Liver (tissue), 8 donors: ENCODE measurements at regions not wholly inside any gene's neighbourhood (a gene's known extent, or its start where the extent isn't known, plus 50 kb on each side); places are given as distances from the start of the nearest gene placed in this dataset.

Experiments
- DNase-seq: peaks from one replicate; pipeline ENCODE4 v3.0.0-alpha.2; 2017; ENCODE audit warnings: low spot score
- H3K27ac ChIP-seq, 2 donors: one replicate each; pipeline ENCODE4 v1.7.0; 2013; ENCODE audit warnings: inconsistent platforms in 2 of 2, low read length in 2 of 2, control low read depth in 1 of 2, low read depth in 1 of 2, mild to moderate bottlenecking in 1 of 2
- H3K27me3 ChIP-seq, 4 donors: one replicate each; pipeline versions ENCODE4 v1.6.1 to v1.7.0; 2013; ENCODE audit warnings: low read length in 3 of 4, inconsistent platforms in 1 of 4, mild to moderate bottlenecking in 1 of 4, moderate library complexity in 1 of 4; ENCODE audit not compliant: control insufficient read depth in 4 of 4, insufficient read depth in 4 of 4
- H3K36me3 ChIP-seq, 4 donors: one replicate each; pipeline versions ENCODE4 v1.6.1 to v1.7.0; 2013; ENCODE audit warnings: low read length in 3 of 4, mild to moderate bottlenecking in 3 of 4, low read depth in 1 of 4, moderate library complexity in 1 of 4; ENCODE audit not compliant: control insufficient read depth in 4 of 4, insufficient read depth in 3 of 4
- H3K4me1 ChIP-seq, 4 donors: one replicate each; pipeline versions ENCODE4 v1.6.1 to v1.7.0; 2013; ENCODE audit warnings: low read length in 3 of 4, mild to moderate bottlenecking in 3 of 4, moderate library complexity in 1 of 4; ENCODE audit not compliant: control insufficient read depth in 4 of 4, insufficient read depth in 4 of 4
- H3K4me3 ChIP-seq, 3 donors: one replicate each; pipeline versions ENCODE4 v1.6.1 to v1.7.0; 2013; ENCODE audit warnings: low read length in 3 of 3, control low read depth in 1 of 3, low read depth in 1 of 3, mild to moderate bottlenecking in 1 of 3
- H3K9ac ChIP-seq, 2 donors: one replicate each; pipeline ENCODE4 v1.7.0; 2013; ENCODE audit warnings: low read length in 2 of 2, mild to moderate bottlenecking in 2 of 2, moderate library complexity in 2 of 2, control low read depth in 1 of 2, low read depth in 1 of 2
- H3K9me3 ChIP-seq, 4 donors: one replicate each; pipeline versions ENCODE4 v1.6.1 to v1.7.0; 2013; ENCODE audit warnings: low read length in 3 of 4; ENCODE audit not compliant: control insufficient read depth in 4 of 4
- ATF3 ChIP-seq: IDR thresholded peaks from 2 replicates; pipeline ENCODE4 v1.6.1; 2016; ENCODE audit warnings: antibody characterized with exemption
- CTCF ChIP-seq: fragments of 150-350 bp; IDR thresholded peaks from 2 replicates; pipeline ENCODE4 v1.5.1; 2017; ENCODE audit warnings: improper control_type of control experiment, low read depth, low read length; ENCODE audit not compliant: missing input control
- EGR1 ChIP-seq, 2 donors: IDR thresholded peaks; 2 replicates each; pipeline ENCODE4 v1.6.1; 2016 to 2018; ENCODE audit warnings: antibody characterized with exemption in 2 of 2, low read depth in 2 of 2
- FOXA1 ChIP-seq: IDR thresholded peaks from 2 replicates; pipeline ENCODE4 v1.6.1; 2016; ENCODE audit warnings: antibody characterized with exemption
- FOXA2 ChIP-seq: IDR thresholded peaks from 2 replicates; pipeline ENCODE4 v1.6.1; 2016; ENCODE audit warnings: antibody characterized with exemption
- GABPA ChIP-seq, 2 donors: IDR thresholded peaks in 1 of 2; conservative IDR thresholded peaks in 1 of 2; 2 replicates each; pipeline ENCODE4 v1.6.1; 2016; ENCODE audit warnings: antibody characterized with exemption in 2 of 2, mild to moderate bottlenecking in 1 of 2, moderate library complexity in 1 of 2
- HNF4A ChIP-seq, 2 donors: conservative IDR thresholded peaks; 2 replicates each; pipeline ENCODE4 v1.6.1; 2016; ENCODE audit warnings: antibody characterized with exemption in 2 of 2, mild to moderate bottlenecking in 2 of 2
- HNF4G ChIP-seq: IDR thresholded peaks from 2 replicates; pipeline ENCODE4 v1.6.1; 2016; ENCODE audit warnings: antibody characterized with exemption
- JUND ChIP-seq, 2 donors: IDR thresholded peaks; 2 replicates each; pipeline ENCODE4 v1.6.1; 2016; ENCODE audit warnings: antibody characterized with exemption in 2 of 2
- MAX ChIP-seq: IDR thresholded peaks from 2 replicates; pipeline ENCODE4 v1.6.1; 2016; ENCODE audit warnings: antibody characterized with exemption
- NR2F2 ChIP-seq: IDR thresholded peaks from 2 replicates; pipeline ENCODE4 v1.6.1; 2016; ENCODE audit warnings: antibody characterized with exemption
- RAD21 ChIP-seq, 2 donors: IDR thresholded peaks; 2 replicates each; pipeline ENCODE4 v1.6.1; 2016; ENCODE audit warnings: antibody characterized with exemption in 2 of 2, mild to moderate bottlenecking in 2 of 2
- REST ChIP-seq: IDR thresholded peaks from 2 replicates; pipeline ENCODE4 v1.6.1; 2016; ENCODE audit warnings: antibody characterized with exemption, mild to moderate bottlenecking
- RXRA ChIP-seq, 2 donors: IDR thresholded peaks; 2 replicates each; pipeline ENCODE4 v1.6.1; 2017 to 2018; ENCODE audit warnings: antibody characterized with exemption in 2 of 2, mild to moderate bottlenecking in 1 of 2
- SP1 ChIP-seq: IDR thresholded peaks from 2 replicates; pipeline ENCODE4 v1.6.1; 2018; ENCODE audit warnings: antibody characterized with exemption, mild to moderate bottlenecking
- YY1 ChIP-seq: IDR thresholded peaks from 2 replicates; pipeline ENCODE4 v1.6.1; 2016; ENCODE audit warnings: antibody characterized with exemption, mild to moderate bottlenecking
- ZBTB33 ChIP-seq: IDR thresholded peaks from 2 replicates; pipeline ENCODE4 v1.6.1; 2016; ENCODE audit warnings: antibody characterized with exemption
- WGBS: extraction: QIAGEN DNeasy Blood & Tissue Kit; methylation state at CpG from one replicate; pipeline ENCODE4 v1.1.7; 2013; 5-methylcytosine and 5-hydroxymethylcytosine counted together
- donor health status: healthy.
- donor health status: healthy.
- donor health status: healthy.
- donor health status: healthy.
- donor health status: healthy.

- TF ChIP-seq ZBTB33 (no peak), SP1 (no peak), MAX (no peak), FOXA2 (no peak), HNF4A (conservative IDR thresholded peaks at IDR 0.05) (no peak), EGR1 (IDR thresholded peaks at IDR 0.05; ENCODE audit: low read depth in 2 of 2) (no peak), FOXA1 (no peak), RXRA (IDR thresholded peaks at IDR 0.05) (no peak), ATF3 (no peak), HNF4G (no peak), YY1 (no peak), JUND (IDR thresholded peaks at IDR 0.05) (no peak), RAD21 (IDR thresholded peaks at IDR 0.05) (no peak), CTCF (no peak), NR2F2 (no peak), REST (no peak), GABPA (IDR thresholded peaks at IDR 0.05 in 1 of 2, conservative IDR thresholded peaks at IDR 0.05 in 1 of 2) (no peak)
- Histone ChIP-seq H3K9me3 (no peaks in the 10 kb centered on the region), H3K4me3 (no peak overlapping the region), H3K9ac (no peak overlapping the region), H3K36me3 (no peaks in the 10 kb centered on the region), H3K27ac (no peak overlapping the region), H3K4me1 (no peaks in the 10 kb centered on the region), H3K27me3 (peaks cover 0 to under 1% (median 0%) of the 10 kb centered on the region in 4 donors)
- DNase-seq, result no peak
- 77% methylated on average over 5 of the region's 5 CpGs for WGBS
Observed at GRCh38 chr4:19575924-19576323, 675.8 kb upstream of the SLIT2 start.

GRCh38 chr4:19566041-19566440 lies 685.7 kb upstream of the SLIT2 start:
- H3K27ac ChIP-seq, result no peak overlapping the region
- no peak overlapping the region for H3K9ac ChIP-seq
- peaks cover 0 to 3% (median 0%) of the 10 kb centered on the region in 4 donors for H3K27me3 ChIP-seq
- H3K4me3 ChIP-seq, result no peak overlapping the region
- no peak for TF ChIP-seq CTCF
- TF ChIP-seq FOXA2, result no peak
- TF ChIP-seq FOXA1, result no peak
- TF ChIP-seq YY1, result no peak
- no peak for TF ChIP-seq NR2F2
- no peak for TF ChIP-seq HNF4A (conservative IDR thresholded peaks at IDR 0.05)
- TF ChIP-seq EGR1 (IDR thresholded peaks at IDR 0.05; ENCODE audit: low read depth in 2 of 2), result no peak
- no peak for TF ChIP-seq HNF4G
- no peak for TF ChIP-seq GABPA (IDR thresholded peaks at IDR 0.05 in 1 of 2, conservative IDR thresholded peaks at IDR 0.05 in 1 of 2)
- no peak for TF ChIP-seq ZBTB33
- no peak for TF ChIP-seq MAX
- no peak for TF ChIP-seq RAD21 (IDR thresholded peaks at IDR 0.05)
- H3K4me1 ChIP-seq, result no peaks in the 10 kb centered on the region
- no peak for DNase-seq
- no peaks in the 10 kb centered on the region for H3K9me3 ChIP-seq
- H3K36me3 ChIP-seq, result no peaks in the 10 kb centered on the region
